ENCODE measurements at regions not wholly inside any gene's neighbourhood (a gene's known extent, or its start where the extent isn't known, plus 50 kb on each side); places are given as distances from the start of the nearest gene placed in this dataset.
"Not testable (repeated sequence)": the region's sequence is repeated elsewhere in the genome, so short reads cannot be mapped to it uniquely, and the experiment has no call there.

GRCh38 chr1:101370488-101370887 lies 133.7 kb downstream of the S1PR1 start:
- peaks cover 7% of the 10 kb centered on the region; the same call in 1 of the 3 replicates for H3K4me1 ChIP-seq
- ATAC-seq (no peak), FAIRE-seq (no peak), DNase-seq (ENCODE audit: low read depth in 1 of 2, low spot score in 1 of 2) (no peak)
- CTCF ChIA-PET: no interaction called here
- H3K27ac ChIP-seq: no peak overlapping the region
- no peak overlapping the region for H3K4me2 ChIP-seq
- TF ChIP-seq, protein P1, sequence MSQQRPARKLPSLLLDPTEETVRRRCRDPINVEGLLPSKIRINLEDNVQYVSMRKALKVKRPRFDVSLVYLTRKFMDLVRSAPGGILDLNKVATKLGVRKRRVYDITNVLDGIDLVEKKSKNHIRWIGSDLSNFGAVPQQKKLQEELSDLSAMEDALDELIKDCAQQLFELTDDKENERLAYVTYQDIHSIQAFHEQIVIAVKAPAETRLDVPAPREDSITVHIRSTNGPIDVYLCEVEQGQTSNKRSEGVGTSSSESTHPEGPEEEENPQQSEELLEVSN (IDR thresholded peaks at IDR 0.05; ENCODE audit: borderline replicate concordance, low read depth): no peak
- TF ChIP-seq BHLHE40 (IDR thresholded peaks at IDR 0.05; ENCODE audit: low read depth, low read length): no peak
- no peak for TF ChIP-seq RNF2 (IDR thresholded peaks at IDR 0.05; ENCODE audit: borderline replicate concordance, low read depth)
- no peak for TF ChIP-seq HOXB13 (CRISPR knock-in tag; IDR thresholded peaks at IDR 0.05; ENCODE audit: low read depth)
- no peak for TF ChIP-seq CEBPB (IDR thresholded peaks at IDR 0.05)
- no peak for TF ChIP-seq ATOH8 (CRISPR knock-in tag; IDR thresholded peaks at IDR 0.05; ENCODE audit: low read depth)
- TF ChIP-seq MAFK (IDR thresholded peaks at IDR 0.05; ENCODE audit: partially characterized antibody): peak; percentile 43
- POLR2A ChIA-PET: no interaction called here
- H3K4me3 ChIP-seq: no peak overlapping the region
- WGBS (ENCODE audit: missing lambda C conversion rate): 35% methylated on average over 3 of the region's 3 CpGs
- no peaks in the 10 kb centered on the region for H3K9me3 ChIP-seq

- H3K9me3 ChIP-seq: no peaks in the 10 kb centered on the region
- CTCF ChIA-PET: no interaction called here
- DNase-seq (ENCODE audit: low read depth in 1 of 2, low spot score in 1 of 2): peak; percentile 4 to 13
- peak in 1 of 2 experiments; percentile 62; a peak in 2 of 6 replicates for ATAC-seq
- no peak overlapping the region for H3K4me3 ChIP-seq
- POLR2A ChIA-PET: no interaction called here
- H3K4me2 ChIP-seq: no peak overlapping the region
- FAIRE-seq: no peak
- no peak overlapping the region for H3K27ac ChIP-seq
- TF ChIP-seq USF2 (IDR thresholded peaks at IDR 0.05) (no peak), EP300 (IDR thresholded peaks at IDR 0.05) (no peak), CEBPB (IDR thresholded peaks at IDR 0.05) (no peak)
- H3K4me1 ChIP-seq: peaks cover 7% of the 10 kb centered on the region; the same call in 1 of the 3 replicates
Observed at GRCh38 chr1:101371259-101371658, 134.4 kb downstream of the S1PR1 start.

GRCh38 chr1:101373570-101373969 lies 136.8 kb downstream of the S1PR1 start:
- no peak for ATAC-seq
- H3K4me3 ChIP-seq: no peak overlapping the region
- CTCF ChIA-PET: no interaction called here

GRCh38 chr1:101375448-101375847 lies 138.6 kb downstream of the S1PR1 start:
- FAIRE-seq; H3K9me3 ChIP-seq; POLR2A ChIA-PET; H3K4me1 ChIP-seq; H3K4me2 ChIP-seq; CTCF ChIA-PET; H3K4me3 ChIP-seq; DNase-seq (ENCODE audit: low read depth in 1 of 2, low spot score in 1 of 2); H3K27ac ChIP-seq; ATAC-seq: not testable (repeated sequence)
- WGBS (ENCODE audit: missing lambda C conversion rate): 39% methylated on average over 3 of the region's 3 CpGs

More at GRCh38 chr1:101373570-101373969, 136.8 kb downstream of the S1PR1 start:
- Histone ChIP-seq H3K9me3 (no peaks in the 10 kb centered on the region), H3K27ac (no peak overlapping the region), H3K4me1 (0 out of 3 replicates have a peak, but pooled peaks cover 4% of the 10 kb centered on the region), H3K4me2 (no peak overlapping the region)
- POLR2A ChIA-PET: no interaction called here
- no peak for TF ChIP-seq CHD4 (IDR thresholded peaks at IDR 0.05; ENCODE audit: borderline replicate concordance)
- TF ChIP-seq CHD2 (IDR thresholded peaks at IDR 0.05; ENCODE audit: low read length, partially characterized antibody): no peak
- no peak for TF ChIP-seq RNF2 (IDR thresholded peaks at IDR 0.05; ENCODE audit: borderline replicate concordance, low read depth)
- no peak for TF ChIP-seq JUN (IDR thresholded peaks at IDR 0.05)
- TF ChIP-seq CEBPB (IDR thresholded peaks at IDR 0.05): no peak
- TF ChIP-seq POLR2A (IDR thresholded peaks at IDR 0.05; ENCODE audit: low read length): no peak
- TF ChIP-seq NFE2L2 (conservative IDR thresholded peaks at IDR 0.05; ENCODE audit: low read length): no peak
- TF ChIP-seq, protein P2, sequence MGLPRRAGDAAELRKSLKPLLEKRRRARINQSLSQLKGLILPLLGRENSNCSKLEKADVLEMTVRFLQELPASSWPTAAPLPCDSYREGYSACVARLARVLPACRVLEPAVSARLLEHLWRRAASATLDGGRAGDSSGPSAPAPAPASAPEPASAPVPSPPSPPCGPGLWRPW (IDR thresholded peaks at IDR 0.05): no peak
- no peak for TF ChIP-seq ZFP36 (IDR thresholded peaks at IDR 0.05; ENCODE audit: borderline replicate concordance, partially characterized antibody)
- no peak for TF ChIP-seq NR3C1 (IDR thresholded peaks at IDR 0.05)
- no peak for TF ChIP-seq ESRRA (IDR thresholded peaks at IDR 0.05; ENCODE audit: borderline replicate concordance, low read length)
- no peak for TF ChIP-seq EP300 (IDR thresholded peaks at IDR 0.05)
- TF ChIP-seq, protein P3, sequence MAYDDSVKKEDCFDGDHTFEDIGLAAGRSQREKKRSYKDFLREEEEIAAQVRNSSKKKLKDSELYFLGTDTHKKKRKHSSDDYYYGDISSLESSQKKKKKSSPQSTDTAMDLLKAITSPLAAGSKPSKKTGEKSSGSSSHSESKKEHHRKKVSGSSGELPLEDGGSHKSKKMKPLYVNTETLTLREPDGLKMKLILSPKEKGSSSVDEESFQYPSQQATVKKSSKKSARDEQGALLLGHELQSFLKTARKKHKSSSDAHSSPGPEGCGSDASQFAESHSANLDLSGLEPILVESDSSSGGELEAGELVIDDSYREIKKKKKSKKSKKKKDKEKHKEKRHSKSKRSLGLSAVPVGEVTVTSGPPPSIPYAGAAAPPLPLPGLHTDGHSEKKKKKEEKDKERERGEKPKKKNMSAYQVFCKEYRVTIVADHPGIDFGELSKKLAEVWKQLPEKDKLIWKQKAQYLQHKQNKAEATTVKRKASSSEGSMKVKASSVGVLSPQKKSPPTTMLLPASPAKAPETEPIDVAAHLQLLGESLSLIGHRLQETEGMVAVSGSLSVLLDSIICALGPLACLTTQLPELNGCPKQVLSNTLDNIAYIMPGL (CRISPR knock-in tag; IDR thresholded peaks at IDR 0.05; ENCODE audit: borderline replicate concordance): no peak
- no peak for TF ChIP-seq RAD21 (conservative IDR thresholded peaks at IDR 0.05 in 1 of 2, IDR thresholded peaks at IDR 0.05 in 1 of 2)
- no peak for TF ChIP-seq EHMT2 (IDR thresholded peaks at IDR 0.05; ENCODE audit: low read depth)
- TF ChIP-seq KDM1A (IDR thresholded peaks at IDR 0.05; ENCODE audit: low read depth): no peak
- no peak for TF ChIP-seq SMC3 (IDR thresholded peaks at IDR 0.05)
- no peak for TF ChIP-seq CBX2 (IDR thresholded peaks at IDR 0.05; ENCODE audit: borderline replicate concordance, low read depth)
- TF ChIP-seq MAFK (IDR thresholded peaks at IDR 0.05; ENCODE audit: partially characterized antibody): no peak
- TF ChIP-seq TFCP2L1 (CRISPR knock-in tag; IDR thresholded peaks at IDR 0.05): no peak
- FAIRE-seq (no peak), DNase-seq (ENCODE audit: low read depth in 1 of 2, low spot score in 1 of 2) (no peak)

Measured in A549 (cell line).